M059J (cell line): ENCODE measurements at regions not wholly inside any gene's neighbourhood (a gene's known extent, or its start where the extent isn't known, plus 50 kb on each side); places are given as distances from the start of the nearest gene placed in this dataset.

Experiments
- DNase-seq: peaks from one replicate; pipeline ENCODE4 v3.0.0-alpha.2; 2012; ENCODE audit warnings: low read depth

DNA sequence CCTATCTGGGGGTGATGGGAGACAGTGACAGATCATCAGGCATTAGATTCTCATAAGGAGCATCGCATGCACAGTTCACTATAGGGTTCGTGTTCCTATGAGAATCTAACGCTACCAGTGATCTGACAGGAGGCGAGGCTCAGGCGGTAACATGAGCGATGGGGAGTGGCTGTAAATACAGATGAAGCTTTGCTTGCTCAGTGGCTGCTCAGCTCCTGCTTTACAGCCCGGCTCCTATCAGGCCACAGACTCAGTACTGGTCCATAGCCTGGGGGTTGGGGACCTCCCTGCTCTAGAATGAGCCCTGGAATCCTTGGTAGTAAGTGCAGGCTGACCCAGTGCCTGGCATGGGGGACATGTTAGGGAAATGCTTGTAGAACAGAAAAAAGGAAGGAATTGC is 426.0 kb downstream of the TYW1 start:
- DNase-seq = no peak

DNA sequence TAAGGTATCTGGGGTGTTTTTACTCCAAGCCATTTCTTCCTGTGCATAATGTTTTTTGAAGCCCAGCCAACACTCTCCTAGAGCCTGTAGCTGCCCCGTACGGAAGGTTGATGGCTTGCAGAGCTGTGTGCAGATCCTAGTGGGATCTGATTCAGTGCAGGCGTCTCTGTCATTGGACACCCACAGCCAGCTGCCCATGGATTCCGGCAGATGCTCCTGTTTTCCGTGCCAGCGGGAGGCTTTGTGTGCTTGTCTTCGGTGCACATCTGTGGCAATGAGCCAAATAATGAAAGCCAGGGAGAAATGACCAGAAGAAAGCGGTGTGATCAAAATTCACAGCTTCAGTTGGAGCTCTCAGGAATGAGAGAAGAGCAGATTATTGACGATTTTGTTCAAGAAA is 426.4 kb downstream of the TYW1 start:
- no peak for DNase-seq

DNA sequence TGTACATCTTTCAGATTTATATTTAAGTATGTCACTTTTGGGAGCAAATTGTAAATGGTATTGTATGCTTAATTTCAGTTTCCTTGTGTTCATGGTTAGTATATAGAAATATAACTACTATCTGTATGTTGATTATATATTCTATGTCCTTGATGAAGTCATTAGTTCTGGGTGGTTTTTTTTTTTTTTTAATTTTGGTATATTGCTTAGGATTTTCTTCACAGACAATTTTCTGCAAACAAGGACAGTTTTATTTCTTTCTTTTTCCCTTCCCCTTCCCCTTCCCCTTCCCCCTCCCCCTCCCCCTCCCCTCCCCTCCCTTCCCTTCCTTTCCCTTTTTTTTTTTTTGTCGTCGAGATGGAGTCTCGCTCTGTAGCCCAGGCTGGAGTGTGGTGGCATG is 430.0 kb downstream of the TYW1 start:
- DNase-seq = no peak

DNA sequence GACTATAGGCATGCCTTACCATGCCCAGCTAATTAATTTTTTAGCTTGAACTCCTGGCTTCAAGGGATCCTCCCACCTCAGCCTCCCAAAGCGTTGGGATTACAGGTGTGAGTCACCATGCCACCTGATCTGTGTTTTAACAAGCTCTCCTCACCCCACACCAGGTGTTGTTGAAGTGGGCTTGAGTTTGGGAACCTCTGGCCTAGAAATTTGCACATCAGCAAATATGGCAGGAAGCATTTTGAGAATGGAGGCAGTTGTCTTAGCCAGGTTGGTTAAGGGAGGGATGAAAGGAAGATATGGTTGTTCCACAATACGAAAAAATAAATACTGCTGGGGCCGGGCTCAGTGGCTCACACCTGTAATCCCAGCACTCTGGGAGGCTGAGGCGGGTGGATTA is 433.1 kb downstream of the TYW1 start:
- no peak for DNase-seq

DNA sequence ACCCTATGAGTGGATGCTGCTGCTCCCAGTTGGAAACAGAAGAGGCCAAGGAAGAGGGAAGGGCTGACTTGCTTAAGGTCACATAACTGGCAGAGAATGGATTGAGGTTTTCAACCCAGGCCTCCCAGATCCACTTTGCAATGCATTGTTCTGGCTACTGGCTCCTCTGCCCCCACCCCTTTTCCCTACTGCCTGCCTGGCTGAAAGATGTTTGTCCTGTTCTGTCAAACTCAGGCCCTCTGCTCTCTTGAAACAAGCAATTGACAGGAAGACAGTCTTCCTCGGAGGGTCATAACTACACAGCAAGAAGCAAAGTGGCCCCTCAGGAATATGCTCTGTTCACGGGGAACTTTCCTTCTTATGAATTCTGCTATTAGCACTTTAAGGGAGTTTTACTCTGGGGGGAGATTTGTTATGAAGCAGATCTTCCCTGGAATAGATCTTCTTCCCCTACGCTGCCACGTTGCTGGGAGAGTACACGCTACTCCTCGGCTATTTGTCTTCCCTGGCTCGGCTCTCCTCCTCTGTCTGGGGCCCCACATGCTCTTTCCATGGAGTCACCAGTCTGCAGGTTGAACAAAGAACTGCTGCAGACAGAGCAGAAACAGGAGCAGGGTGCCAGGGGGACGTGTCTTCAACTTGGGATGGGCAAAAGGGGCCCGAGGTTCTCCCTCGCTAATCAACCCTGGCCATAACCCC is 436.1 kb downstream of the TYW1 start:
- DNase-seq = no peak

DNA sequence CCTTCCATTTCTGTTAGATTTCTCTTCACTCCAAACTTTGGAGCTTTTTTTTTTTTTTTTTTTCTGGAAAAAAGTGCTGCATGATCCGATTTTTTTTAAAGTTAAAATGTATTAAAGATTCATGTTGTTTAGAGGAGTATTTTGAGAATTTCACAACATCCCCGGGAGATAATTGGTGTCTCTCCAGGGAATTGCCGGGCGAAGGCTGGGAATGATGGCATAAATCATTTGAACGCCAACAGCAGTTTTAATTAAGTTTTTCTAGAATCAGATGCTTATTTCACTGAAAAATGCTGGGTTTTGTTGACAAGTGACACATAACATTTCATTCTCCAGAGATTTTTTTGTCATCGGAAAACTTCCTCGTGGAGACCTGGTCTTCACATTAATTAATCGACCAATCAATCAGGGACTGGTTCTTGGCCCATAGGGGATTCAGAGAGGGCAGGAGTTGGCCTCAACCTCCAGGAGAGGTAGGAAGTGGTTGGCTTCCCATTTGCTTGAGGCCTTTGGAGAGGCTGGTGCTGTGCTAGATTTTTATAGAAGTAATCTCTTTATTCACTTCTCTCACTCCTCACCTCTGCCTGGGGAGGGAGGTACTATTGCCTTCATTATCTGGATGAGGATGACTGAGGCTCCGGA is 439.4 kb downstream of the TYW1 start:
- no peak for DNase-seq

DNA sequence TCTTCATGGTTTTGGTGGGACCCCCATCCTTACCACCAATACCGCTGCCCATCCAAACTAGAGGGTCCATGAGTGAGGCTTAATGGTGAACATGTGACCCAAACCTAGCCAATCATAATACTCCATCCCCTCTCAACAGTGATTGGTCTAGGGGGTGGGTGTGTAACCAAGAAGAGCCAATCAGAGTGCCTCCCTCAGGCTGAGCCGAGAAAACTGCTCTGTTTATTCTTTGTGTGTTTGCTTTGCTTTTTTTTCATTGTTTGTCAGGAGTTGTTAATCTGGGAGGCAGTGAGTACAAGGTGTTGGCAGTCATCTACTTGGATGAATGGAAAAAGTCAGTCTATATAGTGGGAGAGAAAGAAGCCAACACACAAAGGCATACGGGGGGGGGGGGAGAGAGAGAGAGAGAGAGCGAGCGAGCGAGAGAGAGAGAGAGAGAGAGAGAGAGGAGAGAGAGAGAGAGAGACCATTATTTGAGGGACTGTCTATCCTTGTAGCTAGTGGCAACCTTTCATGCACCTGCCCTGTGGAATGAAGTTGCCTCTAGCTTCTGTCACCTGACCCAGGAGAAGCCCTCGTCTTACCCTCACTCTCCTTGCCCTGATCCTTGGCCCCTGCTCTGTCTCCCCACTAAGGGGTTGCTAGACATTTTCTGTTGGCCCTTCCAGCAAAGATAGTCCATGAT is 441.7 kb downstream of the TYW1 start:
- DNase-seq = no peak

DNA sequence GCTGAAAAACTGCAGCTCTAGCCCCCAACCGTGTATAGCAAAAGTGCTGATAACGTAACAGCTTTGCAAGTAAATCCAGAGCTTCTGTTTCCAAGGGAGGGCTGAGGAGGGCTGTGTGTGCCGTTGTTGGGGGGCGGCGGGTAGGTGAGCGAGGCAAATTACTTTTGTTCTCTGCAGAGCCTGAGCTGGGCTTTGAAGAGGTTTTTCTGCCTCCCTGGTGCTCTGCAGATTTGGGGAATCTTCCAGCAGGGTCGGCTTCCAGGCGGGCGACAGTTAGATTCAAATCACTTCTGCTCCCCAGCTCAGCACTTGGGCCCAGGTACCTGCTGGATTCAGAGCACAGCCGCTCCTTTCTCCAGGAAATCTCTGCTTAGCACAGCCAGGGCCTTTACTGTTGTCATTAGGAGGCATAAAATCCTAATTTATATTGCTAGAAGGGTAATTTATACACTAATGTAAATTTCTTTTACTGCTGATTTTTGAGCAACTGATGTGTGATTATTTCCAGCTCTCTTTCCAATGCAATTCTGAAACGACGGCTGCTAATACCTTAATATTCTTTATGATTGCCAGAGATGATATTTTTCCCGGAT is 442.4 kb downstream of the TYW1 start:
- no peak for DNase-seq

DNA sequence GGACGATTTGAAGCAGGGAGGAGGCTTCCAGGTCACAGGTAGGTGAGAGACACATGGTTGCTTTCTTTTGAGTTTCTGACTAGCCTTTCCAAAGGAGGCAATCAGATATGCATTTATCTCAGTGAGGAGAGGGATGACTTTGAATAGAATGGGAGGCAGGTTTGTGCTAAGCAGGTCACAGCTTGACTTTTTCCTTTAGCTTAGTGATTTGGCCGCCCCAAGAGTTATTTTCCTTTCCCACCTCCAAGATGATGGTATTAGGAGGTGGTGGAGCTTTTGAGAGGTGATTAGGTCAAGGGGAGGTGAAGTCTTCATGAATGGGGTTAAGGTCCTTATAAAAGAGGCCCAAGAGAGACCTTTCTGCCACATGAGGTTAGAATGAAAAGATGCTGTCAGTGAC is 443.7 kb downstream of the TYW1 start:
- no peak for DNase-seq

DNA sequence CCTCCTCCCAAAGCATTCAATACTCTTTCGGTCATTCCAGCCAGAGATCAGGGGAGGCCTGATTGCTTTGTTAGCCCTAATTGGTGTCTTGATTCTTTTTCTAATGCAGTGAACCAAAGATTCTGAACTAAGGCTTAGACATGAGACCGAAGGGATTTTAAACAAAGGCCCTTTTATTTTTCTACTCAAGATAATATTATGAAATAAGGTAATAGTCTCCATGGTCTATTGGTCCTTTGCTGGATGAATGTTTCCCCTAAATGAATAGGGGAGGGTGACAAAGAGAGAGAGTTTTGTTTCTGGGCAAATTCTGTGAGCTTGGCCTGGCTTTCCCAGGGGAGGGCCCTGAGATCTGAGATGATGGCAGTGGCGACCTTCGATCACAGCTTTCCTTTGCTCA is 449.1 kb downstream of the TYW1 start:
- no peak for DNase-seq

DNA sequence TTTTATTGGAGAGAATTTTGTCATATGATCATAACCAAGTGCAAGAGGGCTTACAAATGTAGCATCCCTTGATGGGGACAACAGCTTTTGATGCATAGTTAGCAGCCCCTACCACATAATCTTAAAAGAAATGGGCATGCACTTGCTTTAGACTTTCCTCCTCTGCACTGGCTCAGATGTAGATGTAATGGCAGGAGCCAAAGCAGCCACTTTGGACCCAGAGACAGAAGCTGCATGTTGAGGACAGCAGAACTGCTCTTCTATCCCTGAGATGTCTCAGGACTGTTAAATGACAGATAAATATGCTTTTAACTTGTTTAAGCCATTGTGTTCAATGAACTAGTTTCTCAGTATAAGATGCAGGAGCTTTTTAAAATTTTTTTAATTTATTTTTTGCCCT is 450.7 kb downstream of the TYW1 start:
- no peak for DNase-seq

DNA sequence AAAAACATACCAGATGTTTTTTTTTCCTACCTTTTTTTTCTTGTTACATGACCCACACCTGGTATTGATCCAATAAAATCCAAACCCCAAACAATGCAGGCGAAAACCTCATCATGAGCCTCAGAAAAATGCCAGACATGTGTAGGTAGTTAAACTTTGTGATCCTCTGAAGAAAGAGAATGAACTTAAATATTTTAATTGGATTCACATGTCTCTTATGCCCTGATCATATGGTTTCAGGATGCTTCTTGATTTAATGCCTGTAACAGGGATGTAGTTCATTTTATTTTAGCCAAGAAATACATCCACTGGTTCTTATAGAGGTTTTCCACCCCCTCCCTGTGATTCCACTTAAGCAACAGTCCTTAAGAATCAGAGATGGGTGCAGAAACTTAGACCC is 451.6 kb downstream of the TYW1 start:
- no peak for DNase-seq

DNA sequence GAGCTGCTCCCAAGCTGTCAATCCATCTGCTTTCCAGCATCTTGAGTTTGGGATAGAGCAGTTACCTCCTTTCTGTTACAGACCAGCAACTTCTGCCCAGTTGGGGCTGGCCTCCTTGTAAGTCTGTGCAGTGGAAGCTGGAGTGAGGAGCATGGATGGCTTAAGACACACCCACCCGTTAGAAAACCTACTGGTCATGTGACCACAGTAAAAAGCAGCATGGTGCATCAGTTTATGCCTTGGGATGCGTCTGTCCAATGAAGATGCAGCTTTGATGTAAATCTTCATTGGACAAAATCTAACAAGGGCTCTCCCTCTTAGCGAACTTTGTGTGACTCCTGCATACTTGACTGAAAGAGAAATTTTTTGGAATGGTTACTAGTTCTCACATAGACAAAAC is 453.5 kb downstream of the TYW1 start:
- no peak for DNase-seq

DNA sequence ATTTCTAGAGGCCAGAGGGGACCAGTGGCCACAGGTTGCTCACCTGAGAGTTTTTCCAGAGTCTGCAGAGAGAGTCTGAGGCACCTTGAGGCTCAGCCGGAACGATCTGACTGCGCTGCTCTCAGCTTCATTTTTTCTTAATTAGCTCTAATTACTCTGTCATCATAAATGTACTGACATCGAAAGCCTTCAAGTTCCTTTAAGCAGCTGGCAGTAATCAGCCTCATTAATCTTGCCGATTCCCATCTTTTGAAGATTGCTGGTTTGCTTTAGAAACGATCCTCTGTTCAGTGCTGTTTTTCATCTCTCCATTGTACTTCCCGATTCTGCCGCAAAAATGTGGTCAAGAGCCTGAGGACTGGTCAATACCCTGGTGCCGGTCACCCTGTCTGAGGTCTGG is 454.7 kb downstream of the TYW1 start:
- DNase-seq = no peak

DNA sequence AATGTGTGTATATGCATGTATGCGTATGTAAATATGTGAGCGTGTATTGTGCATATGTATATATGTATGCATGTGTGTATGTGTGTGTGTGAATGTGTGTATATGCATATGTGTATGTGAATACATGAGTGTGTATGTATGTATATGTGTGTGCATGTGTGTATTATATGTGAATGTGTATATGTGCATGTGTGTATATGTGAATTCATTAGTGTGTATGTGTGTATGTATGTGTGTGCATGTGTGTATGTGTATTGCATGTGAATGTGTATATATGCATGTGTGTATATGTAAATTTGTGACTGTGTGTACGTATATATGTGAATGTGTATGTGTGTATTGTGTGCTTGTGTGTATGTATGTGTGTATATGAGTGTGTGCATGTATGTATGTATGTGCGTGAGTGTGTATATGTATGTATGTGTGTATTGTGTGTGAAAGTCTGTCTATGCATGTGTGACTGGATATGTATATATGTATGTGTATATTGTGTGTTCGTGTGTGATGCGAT is 455.9 kb downstream of the TYW1 start:
- no peak for DNase-seq

DNA sequence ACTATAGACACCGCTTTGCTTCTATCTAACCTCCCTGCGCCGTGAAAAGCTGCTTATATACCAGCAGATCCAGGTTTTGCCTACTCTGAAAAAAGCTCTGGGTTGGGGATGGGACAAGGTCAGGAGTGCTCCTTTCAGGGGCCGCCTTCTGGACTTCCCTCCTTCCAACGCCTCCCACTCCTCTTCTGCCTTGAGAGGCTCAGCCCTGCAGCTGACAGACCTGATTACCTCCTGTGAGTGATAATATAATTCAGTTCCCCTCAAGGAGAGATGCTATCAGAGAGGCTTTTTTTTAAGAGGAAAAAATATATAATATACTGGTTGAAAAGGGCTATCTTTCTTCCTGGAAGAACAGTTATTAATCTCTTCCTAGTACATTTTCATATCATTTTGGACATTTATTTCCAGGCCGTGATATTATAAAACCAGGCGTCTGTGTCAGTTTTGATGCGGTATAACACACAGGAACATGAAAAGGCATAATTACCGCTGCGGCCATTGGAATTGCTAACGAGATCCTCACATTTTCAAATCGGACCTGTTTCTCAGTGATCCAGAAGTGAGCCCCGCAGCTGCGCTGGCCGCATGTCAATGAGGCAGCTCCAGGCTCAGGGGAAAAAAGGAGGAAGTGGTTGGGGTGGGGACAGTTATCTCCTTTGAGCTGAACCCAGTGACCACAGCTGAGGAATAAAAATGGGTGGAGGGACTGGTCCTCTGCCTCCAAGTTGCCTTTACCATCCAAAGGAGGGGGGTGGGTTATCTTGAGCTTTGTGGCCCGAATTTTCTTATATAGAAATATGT is 457.1 kb downstream of the TYW1 start:
- no peak for DNase-seq

DNA sequence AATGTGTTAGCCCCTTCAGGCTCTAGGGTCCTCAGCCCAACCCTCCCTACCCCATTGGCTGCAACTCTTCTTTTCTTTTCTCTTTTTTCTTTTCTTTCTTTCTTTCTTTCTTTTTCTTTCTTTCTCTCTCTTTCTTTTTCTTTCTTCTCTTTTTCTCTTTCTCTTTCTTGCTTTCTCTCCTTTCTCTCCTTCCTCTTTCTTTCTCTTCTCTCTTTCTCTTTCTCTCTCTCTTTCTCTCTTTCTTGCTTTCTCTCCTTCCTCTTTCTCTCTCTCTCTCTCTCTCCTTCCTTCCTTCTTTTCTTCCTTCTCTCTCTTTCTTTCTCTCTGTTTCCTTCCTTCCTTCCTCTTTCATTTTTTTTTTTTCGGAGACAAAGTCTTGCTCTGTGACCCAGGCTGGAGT is 458.9 kb downstream of the TYW1 start:
- DNase-seq = no peak

DNA sequence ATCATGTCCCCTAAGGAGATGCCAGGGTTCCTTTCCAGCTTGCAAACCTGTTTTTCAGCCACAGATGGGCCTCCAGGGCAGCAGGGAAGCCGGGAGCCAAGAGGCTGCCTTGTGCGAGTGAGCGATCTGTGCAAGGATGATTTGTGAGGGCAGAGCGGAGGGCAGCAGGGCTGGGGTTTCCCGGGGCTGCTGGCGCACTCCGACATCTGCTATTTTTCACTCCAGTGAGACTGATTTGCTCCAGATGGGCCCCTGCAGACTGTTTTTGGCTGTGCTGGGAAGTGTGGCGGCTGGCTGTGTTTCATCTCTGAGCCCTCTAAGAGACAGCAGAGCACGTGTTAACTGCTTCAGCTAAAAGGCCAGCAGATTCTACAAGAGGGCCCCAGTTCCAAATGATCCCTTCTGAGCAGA is 466.2 kb downstream of the TYW1 start:
- DNase-seq = no peak

DNA sequence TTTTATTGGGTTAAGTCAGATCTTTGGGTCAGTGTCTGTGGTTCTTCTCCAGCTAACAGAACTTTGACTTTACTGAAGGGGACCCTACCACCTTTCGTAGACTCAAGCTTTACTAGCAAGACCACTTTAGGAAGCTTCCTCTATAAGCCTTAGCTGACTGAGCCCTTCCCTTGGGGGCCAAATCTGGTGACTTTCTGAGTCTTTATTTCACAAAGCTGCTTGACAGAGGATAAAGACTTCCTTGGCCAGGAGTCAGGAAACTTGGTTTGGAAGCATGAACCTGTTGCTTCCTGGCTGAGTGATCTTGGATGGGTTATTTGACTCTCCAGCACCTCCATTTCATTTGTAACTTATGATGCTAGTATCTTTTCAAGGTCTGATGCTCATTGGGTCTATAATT is 466.7 kb downstream of the TYW1 start:
- no peak for DNase-seq

DNA sequence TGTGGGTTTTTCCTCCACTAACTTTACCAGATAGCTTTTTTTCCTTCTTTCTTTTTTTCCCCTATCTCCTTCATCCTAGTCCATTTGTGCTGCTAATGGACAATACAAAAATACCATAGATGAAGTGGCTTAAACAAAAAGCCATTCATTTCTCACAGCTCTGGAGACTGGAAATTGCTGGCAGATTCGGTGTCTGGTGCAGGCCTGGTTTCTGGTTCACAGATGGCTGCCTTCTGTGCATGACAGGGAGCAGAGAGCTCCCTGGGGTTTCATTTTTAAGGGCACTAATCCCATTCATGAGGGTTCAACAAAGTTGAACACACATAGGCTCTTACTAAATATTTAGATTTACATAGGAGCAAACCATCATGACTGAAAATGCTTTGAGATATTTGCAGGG is 467.4 kb downstream of the TYW1 start:
- no peak for DNase-seq

DNA sequence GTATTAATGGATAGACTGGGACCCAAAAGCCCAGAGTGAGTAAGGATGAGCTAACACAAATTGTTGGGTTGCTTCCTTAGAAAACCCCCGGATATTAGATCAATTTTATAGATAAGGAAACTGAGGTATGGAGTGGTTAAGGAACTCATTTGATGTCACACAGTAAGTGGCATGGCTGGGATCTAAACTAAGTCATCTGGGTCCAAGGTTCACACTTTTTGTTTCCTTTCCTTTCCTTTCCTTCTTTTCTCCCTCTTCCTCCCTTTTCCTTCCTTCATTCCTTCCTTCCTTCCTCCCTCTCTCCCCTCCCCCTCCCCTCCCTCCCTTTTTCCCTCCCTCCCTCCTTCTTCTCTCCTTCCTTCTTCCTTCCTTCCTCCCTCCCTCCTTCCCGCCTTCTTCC is 469.5 kb downstream of the TYW1 start:
- DNase-seq = no peak

DNA sequence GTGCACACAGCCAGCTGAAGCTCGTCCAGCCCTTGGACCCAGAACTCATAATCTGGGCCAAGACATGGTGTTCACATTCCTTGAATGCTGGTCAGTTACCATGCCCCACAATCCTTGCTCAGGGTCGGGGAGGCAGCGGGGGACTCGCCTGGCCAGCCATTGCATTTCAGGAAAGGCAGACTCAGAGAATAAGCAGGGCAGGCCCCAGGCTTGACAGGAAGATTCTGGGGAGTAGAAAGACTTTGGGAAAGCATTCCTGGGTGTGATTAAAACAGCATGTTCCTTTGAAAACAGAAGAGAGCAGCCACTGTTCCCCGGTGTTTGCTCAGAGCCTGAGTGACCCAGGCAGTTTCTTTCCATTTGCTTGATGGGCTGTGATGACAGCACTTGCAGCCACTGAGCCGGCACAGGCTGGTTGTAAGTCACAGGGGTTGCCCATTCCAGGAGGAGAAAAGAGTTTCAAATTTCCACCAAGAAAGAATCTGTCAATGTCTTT is 473.7 kb downstream of the TYW1 start:
- no peak for DNase-seq
